OCI-LY3 (cell line): ENCODE measurements at regions not wholly inside any gene's neighbourhood (a gene's known extent, or its start where the extent isn't known, plus 50 kb on each side); places are given as distances from the start of the nearest gene placed in this dataset.

Experiments used
- CTCF ChIP-seq: fragments of 200-600, 300-600 bp; sonication (generic); IDR thresholded peaks from 2 replicates; pipeline ENCODE4 v1.5.1; 2014; ENCODE audit warnings: antibody characterized with exemption, low read length, low read depth
- EZH2phosphoT487 ChIP-seq: fragments of 200-600 bp; shearing (Covaris generic); IDR thresholded peaks from 2 replicates; pipeline ENCODE4 v1.6.1; 2018; ENCODE audit warnings: antibody characterized with exemption, mixed run types, low read depth

- no peak for TF ChIP-seq CTCF
- no peak for TF ChIP-seq EZH2phosphoT487
Observed at GRCh38 chr21:35424122-35424521, 375.0 kb upstream of the RUNX1 start.
